HG03175 (cell line): ENCODE measurements at regions not wholly inside any gene's neighbourhood (a gene's known extent, or its start where the extent isn't known, plus 50 kb on each side); places are given as distances from the start of the nearest gene placed in this dataset.
"Not testable (repeated sequence)": the region's sequence is repeated elsewhere in the genome, so short reads cannot be mapped to it uniquely, and the experiment has no call there.

ENCODE experiments used
- ATAC-seq: cut with Tn5 transposase; IDR thresholded peaks from one replicate; pipeline ENCODE4 v1.9.1; 2021; ENCODE audit warnings: mild to moderate bottlenecking, moderate library complexity; ENCODE audit not compliant: unreplicated experiment

DNA sequence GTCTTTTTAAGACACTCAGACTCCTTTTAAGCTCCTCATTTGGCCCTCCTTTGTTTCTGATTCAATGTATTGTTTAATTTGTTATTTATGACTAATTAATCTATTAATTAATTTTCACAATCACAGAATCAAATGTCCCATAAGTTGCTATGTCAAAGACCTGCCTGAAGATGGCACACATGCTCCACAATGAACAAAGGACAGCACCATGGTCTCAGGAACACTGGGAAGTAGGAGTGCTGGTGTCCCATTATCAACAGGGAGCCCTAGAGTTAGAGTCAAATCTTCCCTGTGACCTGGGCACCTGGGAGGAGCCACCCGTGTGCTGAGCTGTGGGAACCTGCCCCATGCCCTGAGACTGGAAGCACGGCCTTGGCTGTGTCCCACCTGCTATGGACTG lies 1164.3 kb downstream of the RPIA start:
- ATAC-seq, result not testable (repeated sequence)

DNA sequence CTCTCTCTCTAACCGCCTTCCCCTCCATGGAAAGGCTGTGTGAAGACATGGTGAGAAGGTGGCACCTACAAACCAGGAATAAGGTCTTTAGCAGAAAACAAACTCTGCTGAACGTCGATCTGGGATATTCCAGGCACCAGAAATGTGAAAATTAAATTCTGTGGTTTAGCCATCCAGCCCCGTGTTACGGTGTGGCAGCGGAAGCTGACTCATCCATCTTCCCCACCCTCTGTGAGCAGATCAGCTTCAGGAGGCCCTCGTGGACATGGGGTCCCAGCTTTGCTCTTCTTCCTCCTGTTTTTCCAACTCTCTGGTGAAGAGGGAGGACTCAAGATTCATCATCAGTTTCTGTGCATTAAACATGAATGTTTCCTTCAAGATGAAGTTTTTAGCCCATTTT lies 1164.8 kb downstream of the RPIA start:
- ATAC-seq, result not testable (repeated sequence)

DNA sequence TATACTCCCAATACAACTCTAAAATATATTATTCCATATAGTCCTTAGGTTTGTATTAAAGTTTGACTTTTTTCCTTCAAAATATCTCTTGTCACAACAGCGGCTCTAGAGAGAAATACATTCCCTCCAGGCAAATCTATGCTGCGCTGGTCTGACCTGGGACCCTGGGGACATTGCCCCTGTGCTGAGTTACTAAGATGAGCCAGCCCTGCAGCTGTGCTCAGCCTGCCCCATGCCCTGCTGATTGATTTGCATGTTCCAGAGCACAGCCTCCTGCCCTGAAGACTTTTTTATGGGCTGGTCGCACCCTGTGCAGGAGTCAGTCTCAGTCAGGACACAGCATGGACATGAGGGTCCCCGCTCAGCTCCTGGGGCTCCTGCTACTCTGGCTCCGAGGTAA lies 1170.7 kb downstream of the RPIA start:
- ATAC-seq, result not testable (repeated sequence)

DNA sequence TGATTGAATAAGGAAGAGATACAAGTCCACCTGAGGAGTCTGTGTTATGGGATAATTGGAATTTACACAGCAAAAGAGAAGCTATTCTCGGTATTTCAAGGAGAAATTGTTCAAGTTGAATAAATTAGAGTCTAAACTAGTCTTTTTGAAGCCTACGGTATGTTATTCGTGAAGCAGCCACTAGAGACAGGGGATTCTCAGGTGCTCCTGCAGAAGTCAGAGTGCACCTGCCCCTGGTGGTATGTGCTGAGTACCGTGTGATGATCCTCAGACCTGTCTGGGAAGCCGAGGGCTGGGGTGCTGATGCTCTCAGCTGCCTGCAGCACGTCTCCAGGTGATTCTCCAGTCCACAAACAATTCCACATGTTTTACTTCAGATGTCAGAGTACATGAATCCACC lies 1171.7 kb downstream of the RPIA start:
- ATAC-seq, result peak; percentile 52

DNA sequence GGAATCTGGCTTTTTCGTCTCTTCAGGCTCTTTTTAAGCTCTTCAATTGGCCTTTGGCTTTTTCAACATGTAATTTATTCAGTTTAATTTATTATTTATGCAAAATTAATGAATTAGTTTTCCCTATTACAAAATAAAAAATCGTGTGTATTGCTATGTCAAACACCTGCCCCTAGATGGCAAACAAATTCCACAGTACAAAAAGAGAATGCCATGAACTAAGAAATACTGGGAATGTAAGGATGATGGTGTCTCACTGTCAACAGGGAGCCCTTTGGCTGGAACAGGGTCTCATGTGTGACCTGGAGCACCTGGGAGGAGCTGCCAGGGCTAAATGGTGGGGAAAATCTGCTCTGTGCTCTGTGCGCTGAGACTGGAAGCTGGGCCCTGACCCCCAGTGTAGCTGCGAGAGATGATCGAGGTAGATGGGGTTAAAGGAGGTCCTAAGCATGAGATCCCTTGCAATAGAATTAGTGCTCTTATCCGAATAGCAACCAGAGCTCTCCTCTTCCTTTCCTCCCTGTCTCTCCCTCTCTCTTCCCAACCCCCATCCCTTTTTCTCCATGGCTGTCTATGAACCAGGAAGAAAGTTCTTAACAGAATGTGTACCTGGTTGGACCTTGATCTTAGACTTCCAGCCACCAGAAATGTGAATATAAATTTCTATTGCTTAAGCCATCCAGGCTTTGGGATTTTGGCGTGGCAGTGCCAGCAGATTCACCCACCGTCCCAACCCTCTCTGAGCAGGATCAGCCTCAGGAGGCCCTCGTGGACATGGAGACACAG lies 1183.5 kb downstream of the RPIA start:
- ATAC-seq, result not testable (repeated sequence)

DNA sequence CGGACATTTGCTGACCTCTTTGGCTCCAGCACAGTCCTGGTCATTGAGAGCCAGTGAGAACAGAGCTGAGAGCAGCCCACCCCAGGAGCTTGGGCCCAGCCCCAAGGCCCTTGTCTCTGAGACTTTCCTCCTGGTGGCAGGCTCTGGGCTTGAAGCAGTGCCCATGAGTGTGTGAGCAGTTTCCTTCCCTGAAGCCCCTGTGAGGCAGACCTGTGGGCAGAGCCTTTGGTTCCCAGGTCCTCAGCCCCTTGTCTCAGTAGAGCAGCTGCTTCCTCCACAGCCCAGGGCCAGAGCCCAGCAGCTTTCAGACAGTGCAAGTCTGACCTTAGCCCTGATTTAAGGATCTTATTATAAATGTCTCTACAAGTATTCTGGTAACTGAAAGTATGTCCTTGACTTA lies 1185.0 kb downstream of the RPIA start:
- ATAC-seq, result not testable (repeated sequence)

DNA sequence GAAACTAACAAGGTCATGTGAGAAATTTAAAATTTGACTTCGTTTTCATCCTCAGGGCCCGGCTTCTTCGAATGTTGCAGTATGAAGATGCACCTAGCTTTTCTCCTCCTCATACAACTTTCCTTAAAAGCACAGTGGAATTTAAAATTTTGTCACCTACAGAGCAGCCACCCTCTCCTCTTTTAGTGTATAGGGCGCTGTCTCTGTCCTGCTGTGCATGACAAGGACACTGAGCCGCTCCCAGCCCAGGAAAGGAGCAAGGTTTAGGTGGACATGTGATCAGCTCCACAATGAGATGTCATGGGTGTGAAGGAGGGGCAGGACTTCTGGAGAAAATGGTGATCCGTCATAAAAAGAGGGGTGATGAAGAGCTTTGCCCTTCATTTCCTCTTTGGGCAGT lies 1185.4 kb downstream of the RPIA start:
- ATAC-seq, result not testable (repeated sequence)

DNA sequence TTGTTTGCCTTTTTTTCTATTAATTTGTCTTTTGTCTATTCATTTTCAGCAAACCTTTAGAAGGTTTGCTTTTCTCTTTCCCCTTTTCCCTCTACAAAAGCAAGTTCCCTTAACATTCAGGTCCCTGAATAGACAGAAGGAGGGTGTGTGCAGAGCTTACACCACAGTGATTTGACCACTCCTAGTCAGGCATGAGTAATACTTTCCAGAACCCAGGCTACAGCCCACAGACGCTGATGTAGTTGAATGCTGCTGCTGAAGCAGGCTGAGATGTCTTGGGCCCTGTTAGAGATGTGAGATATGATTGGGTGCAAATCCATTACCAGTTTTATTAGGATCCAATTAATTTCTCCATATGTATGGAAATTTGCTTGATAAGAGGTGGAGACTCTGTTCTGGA lies 1191.4 kb downstream of the RPIA start:
- ATAC-seq, result not testable (repeated sequence)

DNA sequence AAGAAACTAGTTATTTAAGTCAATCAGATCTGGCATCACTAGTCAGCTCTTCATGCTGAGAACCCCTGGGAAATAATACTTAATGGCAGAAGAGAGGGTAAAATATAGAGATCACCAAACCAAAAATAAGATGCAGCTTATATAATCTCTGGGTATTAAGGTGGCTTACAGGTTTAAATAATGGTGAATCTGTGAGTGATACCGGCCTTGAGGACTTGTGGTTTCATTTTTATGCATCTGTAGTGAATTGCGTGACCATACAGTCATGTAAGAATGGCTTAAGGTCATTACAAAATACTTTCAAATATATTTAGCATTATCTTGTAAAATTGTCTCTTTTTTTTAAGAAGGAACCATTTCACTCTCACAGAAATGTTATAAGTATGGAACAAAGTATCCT lies 1192.2 kb downstream of the RPIA start:
- ATAC-seq, result not testable (repeated sequence)

DNA sequence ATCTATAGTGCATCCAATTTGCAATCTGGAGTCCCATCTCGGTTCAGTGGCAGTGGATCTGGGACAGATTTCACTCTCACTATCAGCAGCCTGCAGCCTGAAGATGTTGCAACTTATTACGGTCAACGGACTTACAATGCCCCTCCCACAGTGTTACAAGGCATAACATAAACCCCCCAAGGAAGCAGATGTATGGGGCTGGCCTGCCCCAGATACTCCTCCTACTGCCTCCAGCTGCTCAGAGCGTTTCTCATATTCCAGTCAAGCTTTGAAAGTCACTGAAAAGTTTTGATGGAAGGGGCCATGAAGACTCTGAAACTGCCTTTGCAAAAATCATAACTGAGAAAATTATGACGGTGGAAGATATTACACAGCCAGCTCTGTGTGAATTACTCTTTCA lies 1193.6 kb downstream of the RPIA start:
- ATAC-seq, result not testable (repeated sequence)

DNA sequence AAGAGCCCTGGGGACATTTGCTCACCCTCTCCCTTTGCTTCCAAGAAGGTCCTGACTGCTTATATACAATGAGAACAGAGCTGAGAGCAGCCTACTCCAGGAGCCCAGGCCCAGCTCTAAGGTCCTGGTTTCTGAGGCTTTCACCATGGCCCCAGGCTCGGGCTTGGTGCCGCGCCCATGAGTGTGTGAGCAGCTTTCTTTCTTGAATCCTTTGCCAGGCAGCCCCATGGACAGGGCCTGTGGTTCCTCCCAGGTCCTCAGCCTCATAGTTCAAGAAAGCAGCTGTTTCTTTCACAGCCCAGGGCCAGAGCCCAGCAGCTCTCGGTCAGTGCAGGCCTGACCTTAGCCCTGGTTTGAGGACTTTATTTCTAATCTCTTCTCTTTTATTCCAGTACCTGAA lies 1197.2 kb downstream of the RPIA start:
- ATAC-seq, result not testable (repeated sequence)

DNA sequence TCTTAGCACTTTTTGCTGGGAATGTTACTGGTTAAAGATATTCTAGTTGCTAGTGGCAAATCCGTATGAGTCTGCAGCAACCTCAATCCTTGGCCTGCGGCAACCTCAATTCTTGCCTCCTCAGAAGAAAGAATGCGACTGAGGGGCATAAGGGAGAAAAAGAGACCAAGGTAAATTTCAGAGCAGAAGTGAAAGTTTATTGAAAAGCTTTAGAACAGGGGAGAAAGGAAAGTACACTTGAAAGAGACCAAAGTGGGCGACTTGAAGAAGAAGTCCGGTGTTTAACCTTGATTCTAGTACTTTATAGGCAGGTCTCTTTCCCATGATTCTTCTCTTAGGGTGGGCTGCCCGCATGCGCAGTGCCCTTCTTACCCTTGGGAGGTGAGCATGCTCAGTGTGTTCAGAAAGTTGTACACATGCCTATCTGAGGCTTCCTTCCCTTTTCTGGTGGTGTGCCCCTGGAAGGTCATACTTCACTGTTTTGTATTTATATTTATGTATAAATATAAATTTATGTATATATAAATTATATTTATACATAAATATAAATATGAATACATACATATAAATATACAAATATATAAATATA lies 1198.8 kb downstream of the RPIA start:
- not testable (repeated sequence) for ATAC-seq

DNA sequence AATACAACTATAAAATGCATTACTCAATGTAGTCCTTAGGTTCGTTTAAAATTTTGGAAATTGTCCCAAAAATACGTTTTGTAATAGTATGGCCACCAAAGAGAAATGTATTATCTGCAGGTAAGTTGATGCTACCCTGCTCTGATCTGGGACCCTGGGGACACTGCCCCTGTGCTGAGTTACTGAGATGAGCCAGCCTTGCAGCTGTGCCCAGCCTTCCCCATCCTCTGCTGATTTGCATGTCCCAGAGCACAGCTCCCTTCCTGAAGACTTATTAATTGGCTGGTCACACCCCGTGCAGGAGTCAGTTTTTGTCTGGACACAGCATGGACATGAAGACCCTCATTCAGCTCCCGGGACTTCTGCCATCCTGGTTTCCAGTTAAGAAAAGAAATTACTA lies 1203.5 kb downstream of the RPIA start:
- ATAC-seq, result not testable (repeated sequence)

DNA sequence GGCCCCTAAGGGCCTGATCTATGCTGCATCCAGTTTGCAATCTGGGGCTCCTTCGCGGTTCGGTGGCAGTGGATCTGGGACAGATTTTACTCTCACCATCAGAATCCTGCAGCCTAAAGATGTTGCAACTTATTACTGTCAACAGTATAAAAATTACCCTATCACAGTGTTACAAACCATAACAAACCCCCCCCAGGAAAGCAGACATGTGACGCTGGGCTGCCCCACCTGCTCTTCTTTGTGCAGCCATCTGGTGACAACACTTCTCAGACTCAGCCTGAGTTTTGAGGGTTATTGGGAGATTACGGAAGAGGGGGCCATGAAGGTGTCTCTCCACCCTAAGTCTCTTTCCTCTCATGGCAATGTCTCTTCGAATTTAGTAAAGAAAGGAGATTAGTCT lies 1204.2 kb downstream of the RPIA start:
- ATAC-seq, result not testable (repeated sequence)

DNA sequence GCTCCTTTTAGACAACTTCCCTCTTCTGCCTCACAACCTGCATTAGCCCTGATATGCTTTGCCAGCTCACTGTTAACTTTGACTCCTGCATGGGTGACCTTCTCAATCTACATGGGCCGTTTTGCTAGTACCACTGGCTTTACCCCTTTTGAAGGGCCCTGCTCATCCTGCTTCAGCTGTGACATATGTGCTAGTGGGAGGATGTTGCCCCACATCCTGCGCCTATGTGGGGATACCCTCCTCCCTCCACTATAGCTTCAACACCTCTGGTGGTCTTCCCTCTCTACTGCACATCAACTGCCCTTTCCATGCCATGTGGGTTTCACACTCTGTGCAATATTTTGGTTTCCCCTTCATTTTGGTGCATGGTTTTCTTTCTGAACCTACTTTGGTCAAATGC lies 1235.5 kb downstream of the RPIA start:
- not testable (repeated sequence) for ATAC-seq

DNA sequence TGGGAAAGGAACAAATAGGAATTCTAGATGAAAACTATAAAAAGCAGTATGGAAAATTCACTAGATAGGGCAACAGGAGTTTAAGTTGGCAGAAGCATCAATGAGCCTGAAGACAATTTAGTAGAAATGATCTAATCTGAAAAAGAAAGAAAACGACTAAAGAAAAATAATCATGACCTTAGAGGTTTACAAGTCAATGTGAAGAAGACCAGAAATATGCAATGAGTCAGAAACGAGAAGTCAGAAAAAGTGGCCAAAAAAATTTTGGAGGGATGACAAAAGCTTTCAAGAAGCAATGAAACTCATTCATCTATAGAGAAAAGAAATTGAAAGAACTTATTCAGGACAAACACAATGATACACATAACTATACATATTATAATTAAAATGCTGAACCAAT lies 1244.0 kb downstream of the RPIA start:
- not testable (repeated sequence) for ATAC-seq

DNA sequence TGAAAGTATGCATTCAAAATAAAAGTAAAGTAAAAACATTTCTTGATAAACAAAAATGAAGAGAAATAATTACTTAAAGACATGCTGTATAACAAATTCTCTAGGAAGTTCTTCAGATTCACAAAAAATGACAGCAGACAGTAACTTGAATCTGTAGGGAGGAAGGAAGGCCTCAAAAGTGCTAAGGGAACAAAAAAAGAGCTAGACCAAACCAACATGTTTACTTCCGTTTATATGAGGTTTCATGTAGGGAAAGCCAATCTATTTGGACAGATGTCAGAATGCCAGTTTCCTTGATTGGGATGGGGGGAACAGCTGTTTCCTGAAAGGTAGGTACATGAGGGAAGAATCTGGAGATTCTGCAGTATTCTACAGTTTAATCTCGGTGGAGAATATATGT lies 1244.5 kb downstream of the RPIA start:
- not testable (repeated sequence) for ATAC-seq

DNA sequence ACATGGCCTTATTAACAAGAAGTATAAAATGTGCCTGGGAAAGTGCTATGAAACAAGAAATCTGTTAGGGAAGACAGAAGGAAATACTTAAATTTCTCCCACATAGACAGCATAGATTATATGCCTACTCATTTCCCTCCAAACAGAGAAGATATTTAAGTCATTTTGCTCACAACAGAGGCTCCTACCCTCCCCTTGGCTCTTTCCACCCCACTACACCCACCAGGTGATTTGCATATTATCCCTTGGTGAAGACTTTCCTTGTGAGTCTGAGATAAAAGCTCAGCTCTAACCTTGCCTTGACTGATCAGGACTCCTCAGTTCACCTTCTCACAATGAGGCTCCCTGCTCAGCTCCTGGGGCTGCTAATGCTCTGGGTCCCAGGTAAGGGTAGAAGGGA lies 1245.1 kb downstream of the RPIA start:
- not testable (repeated sequence) for ATAC-seq

DNA sequence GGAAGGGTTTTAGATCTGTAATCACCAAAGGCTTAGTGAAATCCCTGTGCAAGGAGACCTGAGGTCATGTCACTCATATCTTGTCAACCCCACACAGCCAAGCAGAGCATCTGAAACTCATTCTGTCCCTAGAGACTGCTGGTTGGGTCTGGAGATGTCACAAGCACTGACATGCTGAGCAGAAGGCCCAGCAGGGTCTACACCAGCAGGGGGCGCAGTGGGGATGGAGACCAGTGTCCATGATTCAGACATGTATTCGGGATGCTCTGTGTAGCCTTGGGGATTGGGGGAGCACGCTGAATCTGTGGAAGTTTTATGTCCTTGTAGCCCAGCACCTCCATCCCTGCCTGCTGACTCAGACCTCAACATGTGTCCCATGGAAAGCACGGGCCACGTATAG lies 1247.3 kb downstream of the RPIA start:
- peak; percentile 92 for ATAC-seq

DNA sequence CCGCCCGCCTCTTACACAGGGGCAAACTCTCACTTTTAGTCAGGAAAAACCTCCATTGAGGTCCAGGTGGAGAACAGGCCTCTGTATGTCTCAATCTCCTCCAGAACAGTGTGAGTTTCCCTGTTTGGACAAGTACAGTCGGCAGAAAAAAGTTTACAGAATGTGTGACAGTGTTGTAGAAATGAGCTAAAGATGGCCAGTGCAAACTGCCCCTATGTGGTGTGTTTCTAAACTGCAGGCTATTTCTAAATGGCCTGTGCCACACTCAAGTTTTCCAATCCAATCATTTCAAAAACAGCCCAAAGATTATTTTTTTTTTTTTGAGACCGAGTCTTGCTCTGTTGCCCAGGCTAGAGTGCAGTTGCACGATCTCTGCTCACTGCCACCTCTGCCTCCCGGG lies 1252.8 kb downstream of the RPIA start:
- not testable (repeated sequence) for ATAC-seq

DNA sequence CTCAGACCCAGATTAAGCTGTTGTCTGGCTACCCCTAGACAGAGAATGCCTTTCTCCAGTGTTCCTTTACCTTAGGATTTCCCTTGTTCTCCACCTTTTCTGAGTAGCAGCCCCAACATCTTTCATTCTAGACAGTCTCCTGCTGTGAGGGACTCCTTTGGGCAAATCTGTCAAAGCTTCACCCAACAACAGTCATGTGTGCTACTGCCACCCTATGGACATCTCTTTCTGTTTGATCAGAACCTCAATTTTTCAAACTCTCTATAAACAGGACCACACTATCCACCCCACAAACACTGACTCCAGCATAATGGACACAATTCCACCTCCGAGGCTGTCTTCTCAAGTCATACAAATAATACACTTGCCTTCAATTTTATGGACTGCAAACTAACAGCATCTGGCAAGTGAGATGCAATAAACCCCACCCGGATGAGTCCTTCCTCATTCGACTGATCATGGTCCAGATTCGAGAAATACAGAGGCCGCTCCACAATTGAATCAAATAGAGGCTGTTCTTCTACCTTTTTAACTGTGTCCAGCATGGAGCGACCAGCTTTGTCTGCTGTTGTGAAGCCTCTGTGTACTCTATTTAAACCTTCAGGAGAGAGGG lies 1253.6 kb downstream of the RPIA start:
- ATAC-seq, result peak; percentile 41

DNA sequence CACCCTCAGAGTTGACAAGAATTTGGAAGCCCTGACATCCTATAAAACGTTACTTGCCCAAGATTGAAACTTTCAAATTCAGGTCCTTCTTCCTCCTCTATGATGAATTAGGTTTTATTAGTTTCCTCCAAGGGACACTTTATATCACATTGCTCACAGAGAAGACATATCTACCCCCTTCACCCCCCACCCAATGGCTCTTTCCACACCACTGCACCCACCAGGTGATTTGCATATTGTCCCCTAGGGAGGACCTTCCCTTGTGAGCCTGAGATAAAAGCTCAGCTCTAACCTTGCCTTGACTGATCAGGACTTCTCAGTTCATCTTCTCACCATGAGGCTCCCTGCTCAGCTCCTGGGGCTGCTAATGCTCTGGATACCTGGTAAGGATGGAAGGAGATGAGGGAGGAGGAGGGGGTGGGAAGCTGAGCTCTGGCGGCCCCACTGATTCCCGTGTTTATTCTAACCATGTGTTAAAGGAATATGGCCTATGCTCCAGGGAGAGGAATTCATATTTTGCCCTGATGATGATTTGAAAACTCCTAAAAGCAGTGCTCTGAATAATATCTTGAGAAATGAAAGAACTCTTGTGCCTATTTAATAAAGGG lies 1255.8 kb downstream of the RPIA start:
- not testable (repeated sequence) for ATAC-seq
